Gastroesophageal sphincter (tissue), 4 donors: ENCODE measurements at regions not wholly inside any gene's neighbourhood (a gene's known extent, or its start where the extent isn't known, plus 50 kb on each side); places are given as distances from the start of the nearest gene placed in this dataset.

Source experiments
- ATAC-seq: fragments of 150-250 bp; one replicate; pipeline ENCODE4 v1.9.1; 2016; ENCODE audit warnings: mild to moderate bottlenecking, moderate library complexity
- H3K27ac ChIP-seq, 4 donors: fragments of 200-600 bp; sonication (generic) in 3 of 4; 1 replicate in 3 of 4; 2 replicates in 1 of 4; pipeline ENCODE4 v1.5.1; 2016 to 2019
- H3K27me3 ChIP-seq: fragments of 200-600 bp; sonication (generic); one replicate; pipeline ENCODE4 v1.5.1; 2019
- H3K36me3 ChIP-seq, 2 donors: fragments of 200-600 bp; sonication (generic); one replicate each; pipeline ENCODE4 v1.5.1; 2019; ENCODE audit warnings: control low read depth in 1 of 2
- H3K4me1 ChIP-seq, 3 donors: fragments of 200-600 bp; sonication (generic); 1 replicate in 2 of 3; 2 replicates in 1 of 3; pipeline ENCODE4 v1.5.1; 2016 to 2019; ENCODE audit warnings: control low read depth in 2 of 3
- H3K4me3 ChIP-seq, 2 donors: fragments of 200-600 bp; sonication (generic); one replicate each; pipeline ENCODE4 v1.5.1; 2019; ENCODE audit warnings: mild to moderate bottlenecking in 1 of 2, moderate library complexity in 1 of 2
- H3K9me3 ChIP-seq, 3 donors: fragments of 200-600 bp; sonication (generic); one replicate each; pipeline ENCODE4 v1.5.1; 2017 to 2019; ENCODE audit warnings: control low read depth in 2 of 3
- EP300 ChIP-seq: sonication (generic); formaldehyde crosslinking; IDR thresholded peaks from one replicate; pipeline ENCODE4 v1.6.1; 2017; ENCODE audit warnings: antibody characterized with exemption, mild to moderate bottlenecking
- POLR2A ChIP-seq, 2 donors: fragments of 450-650 bp; IDR thresholded peaks; one replicate each; pipeline ENCODE4 v1.6.1; 2017; ENCODE audit warnings: antibody characterized with exemption in 2 of 2, mild to moderate bottlenecking in 2 of 2, moderate library complexity in 1 of 2
- POLR2AphosphoS5 ChIP-seq: sonication (generic); formaldehyde crosslinking; IDR thresholded peaks from one replicate; pipeline ENCODE4 v1.6.1; 2017; ENCODE audit warnings: antibody characterized with exemption
- WGBS, 2 donors: methylation state at CpG; one replicate each; pipeline ENCODE4 v1.1.5; 2018; ENCODE audit warnings: low coverage in 1 of 2; 5-methylcytosine and 5-hydroxymethylcytosine counted together
- TF ChIP-seq, protein P1 (sequence below), 4 experiments: fragments of 200-600 bp in 2 of 4; fragments of 450-650 bp in 2 of 4; sonication (generic) in 1 of 4; IDR thresholded peaks; one replicate each; pipeline ENCODE4 v1.5.1; 2017 to 2019; ENCODE audit warnings: antibody characterized with exemption in 4 of 4, mild to moderate bottlenecking in 2 of 4, moderate library complexity in 2 of 4

DNA sequence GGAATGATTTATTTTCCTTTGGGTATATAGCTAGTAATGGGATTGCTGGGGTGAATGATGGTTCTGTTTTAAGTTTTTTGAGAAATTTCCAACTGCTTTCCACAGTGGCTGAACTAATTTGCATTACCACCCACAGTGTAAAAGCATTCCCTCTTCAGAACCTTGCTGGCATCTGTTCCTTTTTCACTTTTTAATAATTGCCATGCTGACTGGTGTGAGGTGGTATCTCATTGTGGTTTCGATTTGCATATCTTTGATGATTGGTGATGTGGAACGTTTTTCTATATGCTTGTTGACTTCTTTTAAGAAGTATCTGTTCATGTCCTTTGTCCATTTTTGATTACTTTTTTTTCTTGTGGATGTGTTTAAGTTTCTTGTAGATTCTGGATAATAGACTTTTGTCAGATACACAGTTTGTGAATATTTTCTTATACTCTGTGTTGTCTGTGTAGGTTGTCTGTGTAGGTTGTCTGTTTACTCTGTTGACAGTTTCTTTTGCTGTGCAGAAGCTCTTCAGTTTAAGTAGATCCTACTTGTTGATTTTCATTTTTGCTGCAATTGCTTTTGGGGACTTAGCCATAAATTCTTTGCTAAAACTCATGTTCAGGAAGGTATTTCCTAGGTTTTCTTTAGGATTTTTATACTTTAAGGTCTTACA is 291.8 kb upstream of the DDI1 start:
- TF ChIP-seq POLR2A (IDR thresholded peaks at IDR 0.05): no peak
- no peak for TF ChIP-seq EP300
- TF ChIP-seq, protein P1, sequence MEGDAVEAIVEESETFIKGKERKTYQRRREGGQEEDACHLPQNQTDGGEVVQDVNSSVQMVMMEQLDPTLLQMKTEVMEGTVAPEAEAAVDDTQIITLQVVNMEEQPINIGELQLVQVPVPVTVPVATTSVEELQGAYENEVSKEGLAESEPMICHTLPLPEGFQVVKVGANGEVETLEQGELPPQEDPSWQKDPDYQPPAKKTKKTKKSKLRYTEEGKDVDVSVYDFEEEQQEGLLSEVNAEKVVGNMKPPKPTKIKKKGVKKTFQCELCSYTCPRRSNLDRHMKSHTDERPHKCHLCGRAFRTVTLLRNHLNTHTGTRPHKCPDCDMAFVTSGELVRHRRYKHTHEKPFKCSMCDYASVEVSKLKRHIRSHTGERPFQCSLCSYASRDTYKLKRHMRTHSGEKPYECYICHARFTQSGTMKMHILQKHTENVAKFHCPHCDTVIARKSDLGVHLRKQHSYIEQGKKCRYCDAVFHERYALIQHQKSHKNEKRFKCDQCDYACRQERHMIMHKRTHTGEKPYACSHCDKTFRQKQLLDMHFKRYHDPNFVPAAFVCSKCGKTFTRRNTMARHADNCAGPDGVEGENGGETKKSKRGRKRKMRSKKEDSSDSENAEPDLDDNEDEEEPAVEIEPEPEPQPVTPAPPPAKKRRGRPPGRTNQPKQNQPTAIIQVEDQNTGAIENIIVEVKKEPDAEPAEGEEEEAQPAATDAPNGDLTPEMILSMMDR (IDR thresholded peaks at IDR 0.05): no peak
- no peak for TF ChIP-seq POLR2AphosphoS5

DNA sequence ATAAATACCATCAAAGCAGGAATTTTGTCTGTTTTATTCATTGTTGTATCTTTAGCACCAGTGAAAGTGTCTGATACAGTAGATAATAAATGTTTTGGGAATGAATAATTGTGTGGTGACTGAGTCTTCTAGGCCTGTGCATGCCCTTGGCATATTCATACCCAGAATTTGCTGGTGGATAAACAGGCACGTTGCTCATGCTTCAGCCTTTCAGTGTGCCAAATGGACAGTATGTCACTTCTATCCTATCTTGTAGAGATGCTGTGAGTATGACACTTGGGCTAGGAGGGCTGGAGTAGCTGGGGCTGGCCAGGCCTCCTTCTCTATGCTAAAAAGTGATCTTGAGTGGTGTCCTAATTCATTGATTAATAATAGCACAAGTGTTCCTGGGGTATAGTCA is 287.3 kb upstream of the DDI1 start:
- no peaks in the 10 kb centered on the region for H3K36me3 ChIP-seq
- 58 to 80% methylated on average over 1 of the region's 1 CpG for WGBS, 2 donors
- no peak for ATAC-seq
- H3K4me3 ChIP-seq: no peak overlapping the region
- no peaks in the 10 kb centered on the region for H3K27me3 ChIP-seq
- peaks cover 0 to 9% (median 0%) of the 10 kb centered on the region in 3 donors for H3K9me3 ChIP-seq
- H3K27ac ChIP-seq: no peak overlapping the region
- TF ChIP-seq POLR2A (IDR thresholded peaks at IDR 0.05): no peak
- no peak for TF ChIP-seq EP300
- TF ChIP-seq, protein P1 (IDR thresholded peaks at IDR 0.05): no peak
- TF ChIP-seq POLR2AphosphoS5: no peak
- H3K4me1 ChIP-seq: no peaks in the 10 kb centered on the region

More for the DNA sequence above, 291.8 kb upstream of the DDI1 start:
- WGBS, 2 donors: 66 to 72% methylated on average over 2 of the region's 2 CpGs
- no peaks in the 10 kb centered on the region for H3K27me3 ChIP-seq
- H3K36me3 ChIP-seq: no peaks in the 10 kb centered on the region
- no peak overlapping the region for H3K27ac ChIP-seq
- ATAC-seq: no peak
- H3K9me3 ChIP-seq: peaks cover 0 to 9% (median 0%) of the 10 kb centered on the region in 3 donors
- no peaks in the 10 kb centered on the region for H3K4me1 ChIP-seq
- H3K4me3 ChIP-seq: no peak overlapping the region

DNA sequence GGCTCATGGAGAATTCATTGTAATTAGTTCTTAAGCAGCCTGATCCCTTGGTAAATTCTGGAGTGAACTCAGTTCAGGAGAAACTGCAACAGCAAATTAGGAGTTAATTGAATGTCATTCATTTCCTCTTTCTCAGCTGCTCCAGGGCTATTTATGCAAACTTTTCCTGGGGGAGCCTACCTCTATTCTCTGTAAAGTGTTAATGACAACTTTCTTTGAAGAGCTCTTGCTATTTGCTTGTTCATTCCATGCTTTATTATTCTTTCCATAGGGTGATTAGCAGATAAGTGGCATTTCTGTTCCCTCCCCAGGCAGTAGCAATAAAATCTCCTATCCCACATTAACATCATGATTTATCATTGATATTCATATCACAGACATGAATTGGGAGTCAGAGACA is 267.6 kb upstream of the DDI1 start:
- Histone ChIP-seq H3K27ac (no peak overlapping the region), H3K9me3 (no peaks in the 10 kb centered on the region), H3K27me3 (no peaks in the 10 kb centered on the region), H3K4me3 (no peak overlapping the region), H3K36me3 (no peaks in the 10 kb centered on the region), H3K4me1 (no peaks in the 10 kb centered on the region)
- ATAC-seq: no peak
- TF ChIP-seq POLR2A (IDR thresholded peaks at IDR 0.05): no peak
- no peak for TF ChIP-seq EP300
- TF ChIP-seq POLR2AphosphoS5: no peak
- TF ChIP-seq, protein P1 (IDR thresholded peaks at IDR 0.05): no peak

DNA sequence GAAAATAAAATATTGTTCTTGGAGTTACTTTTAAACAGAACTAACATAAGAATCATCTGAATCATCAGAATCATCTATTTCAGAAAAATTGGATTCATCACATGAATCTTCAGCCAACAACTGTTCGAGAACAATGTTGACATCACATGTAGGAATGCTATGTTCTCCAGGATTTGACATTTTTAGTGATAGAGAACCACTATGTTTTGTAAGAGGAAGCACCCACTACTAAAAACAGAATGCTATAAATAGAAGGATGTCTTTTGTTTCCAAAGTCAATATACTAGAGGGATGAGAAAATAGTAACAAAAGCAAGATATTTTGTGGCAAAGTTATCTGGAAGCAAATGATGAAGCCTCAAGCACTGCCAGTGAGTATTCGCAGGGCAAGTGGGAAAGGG is 263.4 kb upstream of the DDI1 start:
- H3K36me3 ChIP-seq: no peaks in the 10 kb centered on the region
- H3K4me1 ChIP-seq: no peaks in the 10 kb centered on the region
- H3K4me3 ChIP-seq: no peak overlapping the region
- peak overlapping the region in 1 of 4 donors; percentile 56 for H3K27ac ChIP-seq
- ATAC-seq: peak; percentile 93
- H3K9me3 ChIP-seq: no peaks in the 10 kb centered on the region
- WGBS, 2 donors: 32 to 40% methylated on average over 2 of the region's 2 CpGs
- H3K27me3 ChIP-seq: no peaks in the 10 kb centered on the region
- TF ChIP-seq POLR2AphosphoS5 (peak; percentile 54), EP300 (no peak)

DNA sequence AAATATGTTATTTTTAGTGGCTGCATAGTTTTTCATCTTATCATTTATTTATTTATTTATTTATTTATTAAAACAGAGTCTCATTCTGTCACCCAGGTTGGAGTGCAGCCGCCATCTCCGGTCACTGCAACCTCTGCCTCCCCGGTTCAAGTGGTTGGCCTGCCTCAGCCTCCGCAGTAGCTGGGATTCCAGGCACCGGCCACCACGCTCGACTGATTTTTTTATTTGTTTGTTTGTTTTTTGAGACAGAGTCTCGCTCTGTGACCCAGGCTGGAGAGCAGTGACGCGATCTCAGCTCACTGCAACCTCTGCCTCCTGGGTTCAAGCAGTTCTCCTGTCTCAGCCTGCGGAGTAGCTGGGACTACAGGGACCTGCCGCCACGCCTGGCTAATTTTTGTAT is 262.9 kb upstream of the DDI1 start:
- Histone ChIP-seq H3K9me3 (no peaks in the 10 kb centered on the region), H3K4me1 (no peaks in the 10 kb centered on the region), H3K27ac (peak overlapping the region in 1 of 4 donors; percentile 56), H3K4me3 (no peak overlapping the region), H3K27me3 (no peaks in the 10 kb centered on the region), H3K36me3 (no peaks in the 10 kb centered on the region)
- no peak for TF ChIP-seq POLR2A (IDR thresholded peaks at IDR 0.05)
- TF ChIP-seq POLR2AphosphoS5: no peak
- TF ChIP-seq EP300: no peak
- TF ChIP-seq, protein P1 (IDR thresholded peaks at IDR 0.05): no peak
- no peak for ATAC-seq
- 92 to 100% methylated on average over 2 to 11 of the region's 13 CpGs for WGBS, 2 donors
